CD4-positive, alpha-beta T cell (primary cell): ENCODE measurements at regions not wholly inside any gene's neighbourhood (a gene's known extent, or its start where the extent isn't known, plus 50 kb on each side); places are given as distances from the start of the nearest gene placed in this dataset.

Experiments
- ATAC-seq: fragments of 200-7000 bp; cut with Tn5 transposase; one replicate; pipeline ENCODE4 v1.10.0; 2022; ENCODE audit warnings: mild to moderate bottlenecking; ENCODE audit not compliant: poor library complexity
- CTCF ChIA-PET: fragments of 350-600 bp; sonication (Branson Sonifier 250); formaldehyde crosslinking; loops from one replicate; lab custom pipeline; 2021; ENCODE audit warnings: antibody characterized with exemption, inconsistent platforms; lab: Charles Lee
- POLR2A ChIA-PET: fragments of 350-600 bp; sonication (Branson Sonifier 250); formaldehyde crosslinking; loops from one replicate; lab custom pipeline; 2021; ENCODE audit warnings: antibody characterized with exemption, inconsistent platforms; lab: Charles Lee
- DNase-seq, 14 experiments: peaks; one replicate each; pipeline ENCODE4 v3.0.0-alpha.2; 2013 to 2020; ENCODE audit warnings: mixed read lengths in 2 of 14
- H3K27ac ChIP-seq, 2 donors: one replicate each; pipeline versions ENCODE4 v1.5.1 to v1.7.0; 2013; ENCODE audit warnings: low read length in 2 of 2, low read depth in 1 of 2, mild to moderate bottlenecking in 1 of 2
- H3K27me3 ChIP-seq, 2 experiments: 1 replicate in 1 of 2; 2 replicates in 1 of 2; pipeline versions ENCODE4 v1.6.1 to v1.7.0; 2013; ENCODE audit warnings: low read length in 2 of 2, control low read depth in 1 of 2, mild to moderate bottlenecking in 1 of 2, moderate library complexity in 1 of 2; ENCODE audit not compliant: insufficient read depth in 2 of 2, control insufficient read depth in 1 of 2
- H3K36me3 ChIP-seq: one replicate; pipeline ENCODE4 v1.6.1; 2013; ENCODE audit warnings: low read length, control low read depth; ENCODE audit not compliant: insufficient read depth
- H3K4me1 ChIP-seq: one replicate; pipeline ENCODE4 v1.6.1; 2013; ENCODE audit warnings: low read length, control low read depth; ENCODE audit not compliant: insufficient read depth
- H3K4me3 ChIP-seq: one replicate; pipeline ENCODE4 v1.5.1; 2013; ENCODE audit warnings: mild to moderate bottlenecking, low read length, moderate library complexity
- H3K9me3 ChIP-seq, 2 experiments: 1 replicate in 1 of 2; 2 replicates in 1 of 2; pipeline versions ENCODE4 v1.6.1 to v1.7.0; 2013; ENCODE audit warnings: low read length in 2 of 2, mild to moderate bottlenecking in 2 of 2, control low read depth in 1 of 2, moderate library complexity in 1 of 2; ENCODE audit not compliant: control insufficient read depth in 1 of 2, insufficient read depth in 1 of 2
- H3K27ac Mint-ChIP-seq: one replicate; pipeline ENCODE4 v1.8.0; 2020; ENCODE audit warnings: mixed read lengths
- H3K27me3 Mint-ChIP-seq: one replicate; pipeline ENCODE4 v1.8.0; 2021; ENCODE audit warnings: mixed read lengths
- H3K36me3 Mint-ChIP-seq: one replicate; pipeline ENCODE4 v1.8.0; 2021; ENCODE audit warnings: low read depth, mixed read lengths
- H3K4me1 Mint-ChIP-seq: one replicate; pipeline ENCODE4 v1.8.0; 2021; ENCODE audit warnings: low read depth, mixed read lengths
- H3K4me3 Mint-ChIP-seq: one replicate; pipeline ENCODE4 v1.8.0; 2020; ENCODE audit warnings: mild to moderate bottlenecking, mixed read lengths
- H3K9me3 Mint-ChIP-seq: one replicate; pipeline ENCODE4 v1.8.0; 2020; ENCODE audit warnings: mixed read lengths
- CTCF ChIP-seq: fragments of 200-600 bp; IDR thresholded peaks from one replicate; pipeline ENCODE4 v1.8.0; 2022; ENCODE audit warnings: antibody characterized with exemption, mild to moderate bottlenecking
- intact Hi-C, 2 experiments: fragments of 100-400 bp; cut with DNase I in 1 of 2; cut with micrococcal nuclease in 1 of 2; formaldehyde crosslinking; loops; one replicate each; pipeline versions ENCODE4 v1.15.1 to v1.9.0; 2023 to 2025; cut with DNase I, micrococcal nuclease

- Mint-ChIP-seq H3K4me3 (no peak overlapping the region), H3K36me3 (no peaks in the 10 kb centered on the region), H3K27ac (no peak overlapping the region), H3K4me1 (no peaks in the 10 kb centered on the region), H3K9me3 (no peaks in the 10 kb centered on the region), H3K27me3 (peaks cover 3% of the 10 kb centered on the region)
- DNase-seq (no peak), ATAC-seq (no peak)
- H3K36me3 ChIP-seq = no peaks in the 10 kb centered on the region
- no peaks in the 10 kb centered on the region for H3K9me3 ChIP-seq
- no peak overlapping the region for H3K27ac ChIP-seq
- intact Hi-C loops = loop anchor here in 1 of 2 experiments (2.0 kb wide), 1 partner anchor 48 kb away; no protein-coding TSS in a partner anchor
- ChIA-PET POLR2A (no interaction called here), CTCF (no interaction called here)
- no peaks in the 10 kb centered on the region for H3K27me3 ChIP-seq
- H3K4me1 ChIP-seq = no peaks in the 10 kb centered on the region
- TF ChIP-seq CTCF = no peak
- H3K4me3 ChIP-seq = no peak overlapping the region
These were observed 162.8 kb downstream of the RAB38 start for GRCh38 chr11:88012456-88012855.

GRCh38 chr11:87976009-87976408 lies 199.2 kb downstream of the RAB38 start:
- H3K27me3 ChIP-seq = peaks cover 0 to 3% of the 10 kb centered on the region in 2 experiments
- H3K4me1 ChIP-seq = no peaks in the 10 kb centered on the region
- Mint-ChIP-seq H3K27me3 (peaks cover 9% of the 10 kb centered on the region), H3K27ac (no peak overlapping the region), H3K36me3 (no peaks in the 10 kb centered on the region), H3K4me1 (no peaks in the 10 kb centered on the region), H3K4me3 (no peak overlapping the region), H3K9me3 (no peaks in the 10 kb centered on the region)
- no peak overlapping the region for H3K4me3 ChIP-seq
- ATAC-seq = no peak
- H3K27ac ChIP-seq = no peak overlapping the region
- no peak for DNase-seq
- no peaks in the 10 kb centered on the region for H3K9me3 ChIP-seq
- CTCF ChIA-PET = no interaction called here
- POLR2A ChIA-PET = no interaction called here
- TF ChIP-seq CTCF = no peak
- H3K36me3 ChIP-seq = no peaks in the 10 kb centered on the region
- intact Hi-C loops = no loop called here

- DNase-seq (no peak), ATAC-seq (no peak)
- H3K27me3 ChIP-seq = peaks cover 0 to 3% of the 10 kb centered on the region in 2 experiments
- intact Hi-C loops = no loop called here
- no peaks in the 10 kb centered on the region for H3K36me3 ChIP-seq
- H3K9me3 ChIP-seq = no peaks in the 10 kb centered on the region
- no peak overlapping the region for H3K4me3 ChIP-seq
- H3K4me3 Mint-ChIP-seq = no peak overlapping the region
- no peaks in the 10 kb centered on the region for H3K9me3 Mint-ChIP-seq
- ChIA-PET CTCF (interaction anchor here (1.1 kb wide), 1 partner anchor 15 kb away, joined by 4 read pairs; no protein-coding TSS in a partner anchor), POLR2A (no interaction called here)
- peaks cover 9% of the 10 kb centered on the region for H3K27me3 Mint-ChIP-seq
- H3K4me1 ChIP-seq = no peaks in the 10 kb centered on the region
- TF ChIP-seq CTCF = no peak
- no peaks in the 10 kb centered on the region for H3K4me1 Mint-ChIP-seq
- H3K27ac ChIP-seq = no peak overlapping the region
- no peaks in the 10 kb centered on the region for H3K36me3 Mint-ChIP-seq
- no peak overlapping the region for H3K27ac Mint-ChIP-seq
These were observed 200.4 kb downstream of the RAB38 start for GRCh38 chr11:87974797-87975196.
